ENCODE measurements at regions not wholly inside any gene's neighbourhood (a gene's known extent, or its start where the extent isn't known, plus 50 kb on each side); places are given as distances from the start of the nearest gene placed in this dataset.
"Not testable (repeated sequence)": the region's sequence is repeated elsewhere in the genome, so short reads cannot be mapped to it uniquely, and the experiment has no call there.

DNA sequence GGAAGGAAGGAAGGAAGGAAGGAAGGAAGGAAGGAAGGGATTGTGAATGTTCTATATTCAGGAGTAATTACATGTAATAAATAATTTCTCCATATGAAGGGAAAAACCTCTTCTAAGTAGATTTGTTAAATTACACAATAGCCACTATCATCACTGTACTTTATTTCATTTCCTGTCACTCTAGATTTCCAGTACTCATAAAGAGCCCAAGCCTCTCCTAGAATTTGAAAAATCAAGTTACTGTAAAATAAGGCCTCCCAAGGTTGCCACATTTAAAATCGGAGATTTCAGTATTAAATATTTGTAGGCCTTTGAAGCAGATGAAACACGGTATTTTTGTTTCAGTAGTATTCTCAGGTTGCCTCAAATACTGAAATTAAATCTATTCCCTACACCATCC is 499.0 kb downstream of the CDH10 start:
- DNase-seq = no peak

- DNase-seq = no peak
These were observed 483.2 kb downstream of the CDH10 start for GRCh38 chr5:24161559-24161958.

DNA sequence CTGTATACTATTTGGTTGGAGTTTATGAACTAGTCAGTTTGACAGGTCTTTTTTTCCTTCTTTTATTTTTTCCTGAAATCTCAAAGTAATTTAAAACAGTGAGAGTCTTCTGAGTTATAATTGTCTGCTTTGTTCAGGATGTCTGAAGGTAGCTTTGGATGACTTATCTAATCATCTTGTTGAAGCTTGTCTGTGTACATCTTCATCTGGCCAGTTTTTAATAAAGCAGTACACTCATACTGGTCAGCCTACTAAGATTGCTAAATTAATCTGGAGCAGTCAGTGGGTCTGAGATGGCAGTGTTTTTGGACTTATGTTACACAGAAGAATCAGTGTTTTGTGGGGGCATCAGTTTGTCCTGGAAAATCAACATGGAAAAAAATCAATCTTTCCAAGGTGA is 482.4 kb downstream of the CDH10 start:
- DNase-seq = no peak

DNA sequence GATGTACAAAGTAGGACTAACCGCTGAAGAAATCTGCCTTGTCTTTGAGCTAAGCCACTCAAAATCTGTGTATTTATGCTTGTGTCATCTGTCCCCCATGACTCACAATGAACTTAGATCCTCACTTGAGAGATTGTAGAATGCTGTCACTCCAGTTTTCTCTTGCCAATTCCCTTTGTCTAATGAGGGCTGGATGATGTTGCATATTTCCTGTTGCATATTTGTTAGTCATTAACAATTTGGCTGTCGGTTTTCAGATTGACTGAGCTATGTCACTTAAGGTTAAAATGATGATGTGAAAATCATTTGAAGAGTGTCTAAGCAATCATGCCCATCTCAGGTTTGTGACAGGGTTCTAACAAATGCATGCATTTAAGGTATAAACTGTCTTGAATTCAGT is 481.7 kb downstream of the CDH10 start:
- no peak for DNase-seq

DNA sequence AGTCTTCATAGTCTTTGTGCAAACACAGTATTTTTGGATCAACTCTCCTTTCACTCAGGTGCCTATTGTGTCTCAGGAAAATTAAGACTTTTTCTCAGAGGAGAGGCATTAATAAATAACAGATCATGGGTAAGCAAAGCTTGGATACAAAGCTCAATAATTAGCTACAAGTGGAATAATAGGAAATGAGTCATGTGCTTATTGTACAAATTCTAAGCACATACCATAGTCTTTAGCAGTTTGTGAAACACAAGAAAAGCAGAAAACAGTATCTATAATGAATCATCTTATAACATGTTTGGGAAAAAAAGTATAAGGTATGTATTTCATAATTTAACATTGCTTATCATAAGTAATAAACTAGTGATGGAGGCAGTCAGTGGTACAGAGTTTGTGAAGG is 477.0 kb downstream of the CDH10 start:
- no peak for DNase-seq

- no peak for DNase-seq
These were observed 474.8 kb downstream of the CDH10 start for GRCh38 chr5:24170026-24170425.

DNA sequence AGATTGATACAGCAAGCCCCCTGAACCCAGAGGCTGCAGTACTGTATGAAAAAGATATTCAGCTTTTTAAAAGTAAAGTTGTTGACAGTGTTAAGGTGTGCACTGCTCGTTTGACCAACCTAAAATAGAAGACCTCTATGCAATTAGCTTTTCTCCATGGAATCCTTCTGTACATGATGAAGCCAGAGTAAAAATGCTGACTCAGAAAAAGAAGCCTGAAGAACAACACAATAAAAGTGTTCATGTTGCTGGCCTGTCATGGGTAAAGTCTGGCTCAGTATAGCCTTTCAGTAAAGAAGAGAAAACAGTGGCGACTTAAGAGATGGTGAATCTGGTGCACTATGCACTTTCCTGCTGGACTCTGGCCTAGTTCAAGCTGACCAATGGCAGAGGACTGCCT is 473.8 kb downstream of the CDH10 start:
- DNase-seq = not testable (repeated sequence)

- DNase-seq = no peak
These were observed 467.0 kb downstream of the CDH10 start for GRCh38 chr5:24177821-24178220.

DNA sequence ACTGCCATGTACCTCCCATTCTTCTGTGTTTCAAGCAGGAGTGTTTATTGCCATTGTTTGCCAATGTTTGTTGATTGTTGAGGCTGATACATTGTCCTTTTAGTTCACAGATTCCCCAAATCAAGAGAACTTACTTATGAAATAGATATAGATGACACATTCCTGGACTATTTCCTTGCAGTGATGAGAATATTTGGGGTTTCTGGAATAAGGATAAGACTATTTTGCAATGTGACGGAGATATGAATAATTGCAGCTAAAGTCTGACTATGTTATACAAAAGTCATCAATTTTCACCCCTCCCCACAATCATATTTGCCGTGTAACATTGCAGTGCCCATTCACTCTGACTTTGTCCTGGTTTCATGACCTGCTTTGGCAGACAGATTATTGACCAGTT is 460.8 kb downstream of the CDH10 start:
- no peak for DNase-seq

- DNase-seq = no peak
These were observed 456.4 kb downstream of the CDH10 start for GRCh38 chr5:24188216-24188925.

DNA sequence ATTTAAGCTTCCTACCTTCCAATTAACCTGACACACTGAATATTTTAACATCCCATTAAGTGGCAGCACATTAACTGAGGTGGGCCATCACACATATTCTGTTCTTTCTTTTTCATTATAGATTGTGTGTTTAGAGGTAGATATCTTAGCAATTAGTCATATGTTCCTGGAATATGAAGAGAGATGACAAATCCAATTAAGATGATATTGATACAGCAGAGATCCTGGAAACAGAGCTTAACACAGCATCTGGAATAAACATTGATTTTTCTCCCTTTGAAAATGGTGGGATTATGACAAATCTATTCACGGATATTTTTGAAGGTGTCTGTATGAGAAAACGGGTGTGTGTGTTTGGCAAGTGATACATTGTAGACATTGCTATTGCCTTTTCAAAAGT is 448.0 kb downstream of the CDH10 start:
- no peak for DNase-seq

GRCh38 chr5:24208686-24209106 is 436.1 kb downstream of the CDH10 start:
- no peak for DNase-seq

DNA sequence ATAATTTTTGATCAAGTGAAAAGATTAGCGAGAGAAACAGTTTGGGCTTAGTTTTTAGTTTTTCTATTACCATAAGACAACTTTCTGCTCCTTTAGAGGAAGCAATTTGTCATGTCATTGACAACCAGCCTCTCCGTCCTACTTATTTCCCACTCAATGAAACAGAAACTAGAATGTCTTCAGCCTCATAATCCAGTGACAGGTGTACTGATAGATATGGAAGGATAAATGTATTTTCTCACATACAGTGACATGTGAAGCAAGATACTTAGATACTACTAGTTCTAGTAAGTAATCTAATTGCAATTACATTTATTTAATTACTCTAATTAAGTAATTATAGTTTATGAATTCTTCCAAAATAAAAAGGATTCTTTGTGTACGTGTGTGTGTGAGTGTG is 429.7 kb downstream of the CDH10 start:
- no peak for DNase-seq

GRCh38 chr5:24222876-24223275 is 421.9 kb downstream of the CDH10 start:
- no peak for DNase-seq

- no peak for DNase-seq
These were observed 419.7 kb downstream of the CDH10 start for GRCh38 chr5:24225051-24225450.

- DNase-seq = no peak
These were observed 418.3 kb downstream of the CDH10 start for GRCh38 chr5:24226479-24226878.

GRCh38 chr5:24227881-24228280 is 416.9 kb downstream of the CDH10 start:
- not testable (repeated sequence) for DNase-seq

DNA sequence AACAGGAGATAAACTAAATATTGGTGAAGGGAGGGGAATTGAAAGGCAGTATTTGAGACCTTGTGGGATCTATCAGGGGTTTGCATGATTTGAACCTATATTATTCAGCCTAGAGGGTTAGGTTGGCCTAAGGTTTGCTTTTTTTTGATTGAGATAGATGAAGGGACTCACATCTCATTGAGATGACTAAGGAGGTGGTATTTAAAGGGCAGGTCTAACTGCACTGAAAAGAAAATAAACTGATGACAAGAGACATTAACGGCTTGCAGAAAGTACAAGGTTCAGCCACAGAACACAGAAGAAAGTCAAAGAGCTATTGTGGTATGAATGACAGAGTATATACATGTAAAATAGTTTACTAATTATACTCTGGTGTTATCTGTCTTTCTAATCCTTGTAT is 412.7 kb downstream of the CDH10 start:
- DNase-seq = no peak

DNA sequence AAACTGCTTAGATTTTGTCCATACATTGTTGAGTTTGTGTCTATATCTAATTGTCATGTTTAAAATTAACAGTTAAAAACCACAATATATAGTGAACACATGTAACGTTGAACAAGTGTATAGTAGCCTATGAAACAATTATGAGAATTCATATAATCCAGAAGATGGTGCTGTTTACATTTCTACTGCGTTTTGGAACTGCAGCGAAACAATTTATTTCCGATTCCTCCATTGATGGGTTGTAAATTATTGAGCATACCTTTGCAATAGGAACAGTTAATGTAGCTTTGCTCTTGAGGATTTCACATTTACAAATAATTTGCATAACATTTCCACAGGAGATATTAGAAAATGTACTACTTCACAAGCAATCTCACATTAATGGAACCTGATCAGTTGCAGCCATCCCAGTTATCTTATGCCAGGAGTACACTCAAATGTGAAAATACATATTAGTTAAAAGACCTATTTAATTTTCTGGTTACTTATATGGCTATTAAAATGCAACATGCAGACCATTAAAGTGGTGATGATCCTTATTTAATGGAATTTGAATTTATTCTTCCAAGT is 411.8 kb downstream of the CDH10 start:
- DNase-seq = no peak

- no peak for DNase-seq
These were observed 408.8 kb downstream of the CDH10 start for GRCh38 chr5:24235946-24236345.

- DNase-seq = no peak
These were observed 399.0 kb downstream of the CDH10 start for GRCh38 chr5:24245821-24246220.

GRCh38 chr5:24264547-24264946 is 380.2 kb downstream of the CDH10 start:
- DNase-seq = no peak

- DNase-seq = no peak
These were observed 379.5 kb downstream of the CDH10 start for GRCh38 chr5:24265306-24265705.

DNA sequence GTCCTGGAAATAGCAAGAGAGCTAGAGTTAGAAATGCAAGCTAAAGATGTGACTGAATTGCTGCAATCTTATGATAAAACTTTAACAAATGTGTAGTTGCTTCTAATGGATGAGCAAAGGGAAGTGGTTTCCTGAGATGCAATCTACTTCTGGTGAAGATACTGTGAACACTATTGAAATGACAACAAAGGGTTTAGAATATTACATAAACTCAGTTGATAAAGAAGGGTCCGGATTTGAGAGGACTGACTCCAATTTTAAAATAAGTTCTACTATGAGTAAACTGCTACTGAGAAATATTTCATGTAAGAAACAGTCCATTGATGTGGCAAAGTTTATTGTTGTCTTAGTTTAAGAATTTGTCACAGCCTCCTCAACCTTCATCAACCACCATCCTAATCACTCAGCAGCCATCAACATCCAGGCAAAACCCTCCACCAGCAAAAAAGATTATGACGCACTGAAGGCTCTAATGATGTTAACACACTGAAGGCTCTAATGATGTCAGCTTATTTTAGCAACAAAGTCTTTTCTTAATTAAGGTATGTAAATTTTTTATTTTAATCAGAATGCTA is 376.2 kb downstream of the CDH10 start:
- DNase-seq = no peak

DNA sequence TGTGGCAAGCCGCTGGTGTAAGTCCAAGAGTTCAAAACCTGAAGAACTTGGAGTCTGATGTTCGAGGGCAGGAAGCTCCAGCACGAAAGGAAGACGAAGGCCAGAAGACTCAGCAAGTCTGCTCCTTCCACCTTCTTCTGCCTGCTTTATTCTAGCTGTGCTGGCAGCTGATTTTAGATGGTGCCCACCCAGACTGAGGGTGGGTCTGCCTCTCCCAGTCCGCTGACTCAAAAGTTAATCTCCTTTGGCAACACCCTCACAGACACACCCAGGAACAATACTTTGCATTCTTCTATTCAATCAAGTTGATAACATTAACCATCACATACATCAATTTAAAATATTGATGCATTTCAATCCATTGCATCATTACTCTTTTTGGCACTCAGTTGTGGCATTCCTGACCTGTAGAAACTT is 373.1 kb downstream of the CDH10 start:
- DNase-seq = not testable (repeated sequence)

Measured in stimulated activated naive CD4-positive, alpha-beta T cell (primary cell).